ENCODE measurements at regions not wholly inside any gene's neighbourhood (a gene's known extent, or its start where the extent isn't known, plus 50 kb on each side); places are given as distances from the start of the nearest gene placed in this dataset.

GRCh38 chr2:14039134-14039533 is 593.4 kb upstream of the LRATD1 start:
- TF ChIP-seq EZH2phosphoT487 (IDR thresholded peaks at IDR 0.05; ENCODE audit: insufficient read depth, low read depth) (no peak), EZH2 (IDR thresholded peaks at IDR 0.05; ENCODE audit: insufficient read depth, poor library complexity, severe bottlenecking) (no peak)

Data from GM23248 (cell line).